Activated CD4-positive, alpha-beta T cell treated with anti-CD3 and anti-CD28 coated beads, Interleukin-2, amount 50 U/mL, for 24 hours (primary cell): ENCODE measurements at regions not wholly inside any gene's neighbourhood (a gene's known extent, or its start where the extent isn't known, plus 50 kb on each side); places are given as distances from the start of the nearest gene placed in this dataset.
"Not testable (repeated sequence)": the region's sequence is repeated elsewhere in the genome, so short reads cannot be mapped to it uniquely, and the experiment has no call there.

Source experiments
- DNase-seq, 2 donors: peaks; one replicate each; pipeline ENCODE4 v3.0.0-alpha.2; 2020; ENCODE audit warnings: low read depth in 1 of 2, low spot score in 1 of 2

DNA sequence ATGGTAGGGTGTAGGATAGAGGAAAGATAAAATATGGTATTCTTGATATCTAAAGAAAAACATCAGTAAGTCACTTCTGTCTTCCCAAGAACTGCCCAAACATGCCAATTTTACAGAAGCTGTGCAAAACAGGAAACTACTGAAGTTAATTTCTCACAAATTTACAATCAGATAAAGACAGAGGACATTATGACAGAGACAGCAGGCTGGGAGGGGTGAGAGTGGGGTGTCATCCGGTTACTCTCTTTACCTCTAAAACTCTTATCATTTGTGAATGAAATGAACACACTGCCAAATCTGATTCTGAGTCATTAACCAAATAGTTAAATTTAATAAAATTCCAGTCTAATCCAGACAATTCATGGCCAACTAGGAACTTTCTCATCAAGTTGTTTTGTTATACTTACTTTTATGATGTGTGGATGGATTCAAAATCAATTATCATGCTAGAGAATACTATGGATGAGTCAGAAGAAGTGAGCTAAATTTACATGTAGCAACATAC, 323.2 kb upstream of the MEX3C start:
- no peak for DNase-seq

DNA sequence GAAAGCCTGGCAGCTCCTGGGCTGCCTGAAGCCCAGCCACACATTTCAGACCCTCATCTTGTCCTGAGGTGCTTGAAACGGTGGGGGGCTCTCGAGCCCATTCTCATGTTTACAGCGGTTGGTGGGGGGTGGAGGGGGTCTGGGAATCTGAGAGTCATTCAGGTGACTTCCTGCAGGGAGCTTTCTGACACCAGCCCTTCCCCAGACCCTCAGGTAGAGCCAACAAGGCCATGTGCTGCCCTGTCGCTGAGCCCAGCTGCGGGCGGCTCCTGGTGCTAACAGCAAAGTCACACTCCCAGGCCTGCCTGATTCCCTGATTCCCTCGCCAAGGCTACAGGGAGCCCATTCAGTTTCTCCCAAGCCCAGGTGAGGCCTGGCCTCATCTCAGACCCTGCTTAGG, 324.9 kb upstream of the MEX3C start:
- DNase-seq, result no peak

DNA sequence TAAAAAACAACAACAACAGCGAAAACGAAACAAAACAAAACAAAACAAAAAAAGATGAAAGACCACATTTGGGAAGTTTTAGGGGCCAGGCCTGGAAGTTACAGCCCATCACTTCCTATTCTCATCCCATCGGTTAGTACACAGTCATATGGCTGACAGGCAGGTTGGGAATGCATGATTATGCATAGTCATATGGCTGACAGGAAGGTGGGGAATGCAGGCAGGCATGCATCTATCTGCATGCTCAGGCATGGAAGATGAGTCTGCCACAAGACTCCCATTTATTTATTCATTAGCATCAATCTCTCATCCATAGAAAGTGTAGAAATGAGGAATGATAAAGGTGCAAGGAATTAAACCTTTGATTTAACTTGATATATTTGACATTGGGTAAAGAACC, 325.3 kb upstream of the MEX3C start:
- no peak for DNase-seq

DNA sequence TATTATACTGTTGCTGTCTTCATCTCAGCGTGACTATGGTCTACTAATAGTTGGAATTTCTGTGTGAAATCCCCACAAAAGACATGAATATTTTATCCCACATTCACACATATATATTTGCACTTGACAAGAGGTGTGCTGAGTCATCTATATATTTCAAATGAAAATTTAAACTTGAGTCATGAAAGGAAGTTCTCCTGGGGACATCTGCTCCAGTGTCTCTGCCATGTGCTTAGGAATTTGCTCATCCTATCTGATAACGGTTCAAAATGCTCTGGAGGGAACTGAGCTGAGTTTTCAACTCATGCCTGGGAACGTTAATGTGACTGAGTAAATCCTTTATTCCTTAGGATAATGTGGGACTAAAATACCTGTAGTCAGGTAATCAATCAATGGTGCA, 326.2 kb upstream of the MEX3C start:
- no peak for DNase-seq

DNA sequence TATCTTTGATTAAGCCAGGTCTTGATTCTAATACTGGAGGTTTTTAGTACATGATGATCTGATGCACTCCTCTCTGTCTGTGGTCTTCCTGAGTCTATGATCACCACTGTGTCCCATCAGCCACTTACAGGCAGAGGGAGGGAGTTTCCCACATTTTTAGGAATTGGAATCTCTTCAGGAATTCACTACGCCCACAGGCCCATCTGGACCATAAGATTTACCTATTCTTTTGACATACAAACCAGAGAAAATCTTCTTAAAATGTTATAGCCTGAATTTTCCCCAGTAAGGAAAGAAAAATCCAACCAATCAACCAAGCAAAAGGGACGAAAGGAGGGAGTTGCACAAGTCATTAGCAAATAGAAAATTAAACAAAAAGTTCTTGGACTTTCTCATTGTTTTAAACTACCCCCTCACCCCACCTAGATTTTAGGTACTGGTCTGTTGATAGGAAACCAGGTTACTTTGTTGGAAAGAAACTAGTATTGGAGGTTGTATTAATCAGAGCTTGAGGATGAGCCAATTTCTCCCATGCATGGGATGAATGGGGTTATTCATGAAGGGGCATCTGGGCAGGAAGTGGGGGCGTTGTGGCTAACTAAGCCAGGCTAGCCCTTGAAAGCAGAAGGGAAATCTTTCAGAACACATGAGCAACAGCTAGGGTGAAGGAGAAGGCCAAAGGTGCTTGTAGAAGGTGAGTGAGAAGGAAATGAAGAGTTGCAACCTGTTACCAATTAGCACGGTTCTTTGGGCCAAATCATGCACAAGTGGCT, 328.2 kb upstream of the MEX3C start:
- DNase-seq, result no peak

DNA sequence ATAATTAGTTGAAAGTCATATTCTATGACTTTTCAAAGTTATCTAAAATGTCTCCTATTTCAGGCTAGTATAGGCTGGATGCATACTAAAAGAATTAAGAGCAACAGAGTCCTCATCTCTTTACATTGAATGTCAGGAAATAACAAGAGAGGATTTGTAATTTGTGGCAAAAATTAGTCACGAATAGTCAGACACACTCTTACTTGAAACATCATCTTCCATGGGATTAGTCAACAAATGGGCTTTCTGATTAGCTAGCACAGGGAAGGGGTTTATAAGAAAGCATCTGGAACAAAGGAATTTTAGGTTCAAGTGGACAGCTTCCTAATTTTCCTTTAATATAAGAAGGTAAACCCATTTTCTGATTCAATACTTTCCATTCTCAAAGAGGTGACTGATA, 330.3 kb upstream of the MEX3C start:
- DNase-seq, result no peak

DNA sequence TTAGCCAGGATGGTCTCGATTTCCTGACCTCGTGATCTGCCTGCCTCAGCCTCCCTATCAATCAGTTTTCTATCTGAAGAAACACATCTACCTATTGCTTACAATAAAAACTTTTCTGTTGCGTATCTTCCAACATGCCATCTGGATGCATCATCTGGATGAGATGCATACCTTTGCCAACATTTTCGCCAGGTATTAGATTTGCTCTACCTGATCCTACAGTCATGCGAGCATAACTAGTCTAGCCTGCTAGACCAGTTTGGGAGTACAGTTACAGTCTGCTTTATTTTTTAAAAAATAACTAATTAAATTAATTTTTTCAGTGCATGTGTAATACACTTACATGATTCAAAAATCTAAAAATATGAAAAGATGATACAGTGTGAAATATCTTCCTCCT, 334.0 kb upstream of the MEX3C start:
- DNase-seq, result no peak

DNA sequence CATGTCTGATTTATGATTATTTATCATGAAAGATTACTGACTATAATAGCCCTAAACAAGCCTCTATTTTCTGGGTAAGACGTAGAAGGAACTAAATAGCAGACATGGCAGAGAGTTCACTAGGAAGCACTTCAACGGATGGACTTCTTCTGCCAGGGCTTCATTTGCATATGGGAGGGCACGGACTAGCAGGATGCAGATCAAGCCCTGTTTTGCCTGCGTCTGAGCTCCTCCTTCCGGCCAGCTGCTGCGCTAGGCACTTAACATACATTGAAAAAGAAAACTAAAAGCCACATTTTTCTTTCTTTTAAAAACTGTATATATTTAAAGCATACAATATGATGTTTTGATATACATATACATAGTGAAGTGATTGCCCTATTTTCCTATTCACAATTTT, 340.0 kb upstream of the MEX3C start:
- DNase-seq, result no peak

DNA sequence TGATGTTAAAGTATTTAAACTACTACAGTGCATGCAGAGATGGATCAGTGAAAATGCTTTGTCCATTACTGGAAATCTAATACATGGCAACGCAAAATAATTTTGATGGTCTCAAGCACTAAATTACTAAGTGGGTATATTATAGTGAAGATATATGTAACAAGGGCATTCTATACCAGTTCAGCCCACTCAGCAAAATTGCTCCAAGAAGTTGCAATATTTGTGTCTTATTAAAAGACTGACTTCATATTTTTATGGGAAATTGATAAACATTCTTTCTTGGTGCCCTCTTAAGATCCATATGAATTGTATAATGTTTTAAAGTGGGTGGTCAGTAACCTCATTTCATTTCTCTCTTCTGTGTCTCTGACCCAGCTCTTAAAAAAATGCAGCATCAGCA, 343.1 kb upstream of the MEX3C start:
- no peak for DNase-seq

DNA sequence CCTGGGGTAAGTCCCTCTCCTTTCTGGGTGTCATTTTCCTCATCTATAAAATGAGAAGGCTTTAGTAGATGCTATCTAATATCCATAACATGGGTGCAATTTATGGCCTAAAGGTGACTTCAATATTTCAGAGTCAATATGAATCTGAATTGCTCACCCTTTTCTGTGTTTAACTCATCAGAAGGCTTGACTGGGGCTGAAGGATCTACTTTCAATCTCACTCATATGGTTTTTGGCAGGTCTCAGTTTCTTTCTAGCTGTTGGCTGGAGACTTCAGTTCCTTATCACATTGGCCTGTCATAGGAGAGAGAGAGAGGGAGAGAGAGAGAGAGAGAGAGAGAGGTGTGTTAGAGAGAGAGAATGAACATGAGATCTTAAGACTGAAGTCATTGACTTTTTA, 343.7 kb upstream of the MEX3C start:
- no peak for DNase-seq

DNA sequence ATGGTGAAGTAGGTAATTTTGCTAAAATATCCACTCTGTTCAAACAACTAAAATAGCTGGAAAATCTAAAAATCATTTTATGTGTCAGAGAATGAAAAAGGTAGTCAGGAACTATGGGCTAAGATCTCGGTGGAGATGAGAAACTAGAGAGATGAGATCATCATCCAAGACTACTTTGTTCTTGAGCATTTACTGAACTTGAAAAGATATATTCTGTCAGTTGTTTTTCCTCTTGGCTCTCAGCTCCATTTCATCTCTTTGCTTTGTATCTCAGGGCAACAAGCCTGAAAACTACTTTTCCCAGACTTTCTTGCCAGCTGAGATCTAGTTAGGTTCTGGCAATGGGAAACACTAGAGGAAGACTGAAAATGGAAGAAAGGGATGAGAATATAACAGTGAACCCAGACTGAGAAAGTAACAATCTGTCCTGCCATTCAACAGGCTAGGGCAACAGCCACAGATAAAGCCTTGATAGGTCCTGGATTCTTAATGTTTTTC, 346.2 kb upstream of the MEX3C start:
- no peak for DNase-seq

DNA sequence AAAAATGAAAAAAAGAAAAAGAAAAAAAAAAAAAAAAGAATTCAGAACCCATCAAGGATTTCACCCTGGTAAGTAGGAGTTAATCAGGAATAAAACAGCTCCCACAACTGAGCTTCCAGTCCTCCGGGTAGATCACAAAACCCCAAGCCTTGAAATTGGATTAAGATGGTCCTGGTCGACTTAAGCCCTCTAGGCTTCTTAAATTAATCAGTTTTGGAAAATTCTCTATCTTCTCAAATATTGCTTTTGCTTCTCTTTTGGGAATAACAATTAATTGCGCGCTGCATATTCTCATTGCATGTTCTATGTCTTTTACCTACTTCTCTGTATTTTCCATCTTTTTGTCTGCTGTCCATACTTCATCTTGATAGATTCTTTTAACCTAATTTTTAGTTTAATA, 348.0 kb upstream of the MEX3C start:
- no peak for DNase-seq

DNA sequence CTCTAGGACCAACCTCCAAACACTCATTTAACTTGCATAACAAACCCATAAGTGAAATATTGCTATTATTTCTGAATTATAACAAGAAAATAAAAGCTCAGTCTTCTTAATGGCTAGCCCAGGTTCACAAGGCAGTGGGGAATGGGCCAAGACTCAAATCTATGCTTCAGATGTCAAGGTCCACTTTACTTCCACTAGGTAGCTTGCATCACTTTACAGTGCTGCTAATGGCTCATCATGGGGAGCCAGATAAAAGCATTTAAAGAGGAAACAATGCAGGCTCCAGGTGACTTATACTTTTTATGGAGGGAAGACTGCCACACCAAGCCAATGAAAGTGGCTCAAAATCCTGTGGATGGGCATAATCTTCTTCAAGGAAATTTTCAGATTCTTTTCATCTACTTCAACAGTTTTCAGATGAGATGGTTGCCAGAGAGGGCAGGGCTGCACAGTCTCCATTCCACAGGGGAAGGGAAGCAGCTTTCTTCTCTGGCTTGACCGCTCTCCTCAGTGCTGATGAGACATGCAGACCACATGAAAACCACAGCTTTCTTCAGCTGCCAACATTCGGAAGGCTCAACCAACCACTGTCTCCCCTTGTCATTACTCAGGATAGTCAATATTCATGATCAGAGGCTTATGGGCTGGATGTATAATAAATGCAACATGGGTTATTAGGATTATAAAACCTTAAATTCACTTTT, 361.9 kb upstream of the MEX3C start:
- no peak for DNase-seq

DNA sequence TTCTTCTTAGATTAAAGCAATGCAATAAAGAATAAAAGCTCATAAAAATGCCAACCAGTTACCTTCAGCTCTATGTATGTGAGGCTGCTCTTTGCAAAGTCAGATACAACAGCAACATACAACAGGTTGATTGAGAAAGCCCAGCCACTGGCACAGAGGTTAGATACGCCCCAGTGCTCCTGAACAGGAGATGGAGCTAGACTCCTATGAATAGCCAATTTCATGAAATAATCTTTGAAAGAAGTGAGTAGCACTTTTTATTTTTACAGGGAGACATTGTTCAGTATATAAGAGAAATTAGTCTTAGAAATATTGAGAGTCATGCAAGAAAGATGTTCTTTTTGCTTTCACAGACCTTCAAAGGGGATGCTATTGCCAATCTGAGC, 362.4 kb upstream of the MEX3C start:
- no peak for DNase-seq

DNA sequence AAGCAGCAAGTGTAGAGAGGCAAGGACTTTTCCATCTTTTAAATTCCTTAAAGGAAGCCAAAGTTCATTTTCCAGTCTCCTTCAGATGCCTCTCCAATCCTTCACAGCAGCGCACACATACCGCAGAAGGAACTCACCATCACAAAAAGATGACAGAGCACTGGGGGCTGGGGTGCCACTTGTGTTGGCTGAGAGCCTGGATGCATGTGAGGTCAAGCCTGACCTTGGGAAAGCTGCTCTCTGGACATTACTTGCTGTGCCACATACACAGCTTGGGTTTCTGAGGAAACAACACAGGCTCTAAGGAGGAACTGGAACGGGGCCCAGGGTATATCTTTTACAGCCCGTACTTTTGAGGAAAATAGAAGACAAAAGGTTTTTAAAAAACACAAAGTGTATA, 364.3 kb upstream of the MEX3C start:
- DNase-seq, result no peak

DNA sequence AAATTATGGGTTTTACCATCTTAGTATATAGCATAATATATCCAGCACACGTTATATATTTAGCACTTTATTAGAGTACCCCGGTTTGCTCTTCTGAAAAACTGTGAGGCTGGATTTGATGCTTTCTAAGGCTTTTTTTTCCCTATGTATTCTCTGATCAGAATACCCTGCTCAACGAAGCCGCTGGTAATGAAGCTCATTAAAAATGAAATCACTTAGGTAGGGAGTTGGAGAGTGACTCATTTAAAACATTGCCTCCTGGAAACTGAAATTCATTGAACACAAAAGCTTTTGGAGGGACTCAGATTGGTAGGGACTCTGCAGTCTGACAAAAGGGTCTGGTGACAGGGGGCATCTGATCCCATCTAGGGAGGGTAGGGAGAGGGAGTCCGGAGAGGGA, 365.4 kb upstream of the MEX3C start:
- no peak for DNase-seq

DNA sequence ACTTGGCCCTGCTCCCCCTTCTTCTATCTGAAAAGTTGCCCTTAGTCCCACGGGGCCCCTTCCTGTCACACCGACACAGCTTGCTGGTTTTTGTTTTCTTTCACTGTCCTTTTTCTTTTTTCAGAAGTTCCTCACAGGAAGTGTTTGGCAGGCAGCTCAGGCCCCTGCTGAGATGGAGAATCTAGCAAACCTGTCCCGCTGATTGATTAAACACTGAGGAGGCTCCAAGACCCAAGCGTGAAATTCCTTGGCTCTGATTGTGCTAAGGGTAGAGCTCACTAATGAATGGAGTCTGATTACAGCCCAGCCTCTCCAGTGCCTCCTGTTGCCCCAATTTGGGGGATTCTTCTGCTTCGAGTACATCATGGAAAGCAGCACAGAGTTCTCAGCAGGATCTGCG, 365.9 kb upstream of the MEX3C start:
- DNase-seq, result no peak

DNA sequence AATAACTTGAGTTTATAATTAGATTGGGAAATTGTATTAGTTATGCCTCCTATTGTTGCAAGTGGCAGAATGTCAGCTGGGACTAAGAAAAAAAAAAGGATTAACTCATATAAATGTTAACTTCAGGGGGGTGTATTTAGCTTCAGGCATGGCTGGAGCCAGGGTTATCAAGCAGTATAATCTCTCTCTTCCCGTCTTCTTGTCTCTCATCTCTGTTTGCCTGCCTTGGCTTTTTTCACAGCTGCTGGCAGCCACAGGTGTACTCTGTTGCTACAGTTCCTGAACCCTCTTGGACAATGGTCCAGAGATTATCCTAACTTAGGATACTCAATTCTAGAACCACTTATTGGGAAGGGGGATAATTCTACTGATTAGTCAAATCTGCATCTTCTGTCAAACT, 370.7 kb upstream of the MEX3C start:
- no peak for DNase-seq

DNA sequence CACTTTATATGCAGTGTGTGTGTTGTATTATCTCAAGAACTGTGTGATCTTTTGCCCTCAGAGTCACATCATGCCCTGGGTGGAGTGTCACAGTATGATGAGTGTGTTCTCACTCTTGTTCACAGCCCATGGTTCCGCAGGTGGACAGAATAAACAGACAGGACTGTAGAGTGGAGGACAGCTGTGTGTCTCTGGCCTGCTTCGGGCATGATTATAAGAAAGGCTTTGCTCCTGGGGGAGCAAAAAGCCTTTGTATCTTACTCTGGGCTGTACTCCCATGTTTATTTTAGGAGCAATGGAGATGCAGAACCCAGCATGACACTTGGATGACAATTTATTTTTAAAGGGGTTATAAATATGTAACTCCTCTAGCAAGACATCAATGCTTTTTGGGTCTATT, 371.7 kb upstream of the MEX3C start:
- DNase-seq, result no peak

DNA sequence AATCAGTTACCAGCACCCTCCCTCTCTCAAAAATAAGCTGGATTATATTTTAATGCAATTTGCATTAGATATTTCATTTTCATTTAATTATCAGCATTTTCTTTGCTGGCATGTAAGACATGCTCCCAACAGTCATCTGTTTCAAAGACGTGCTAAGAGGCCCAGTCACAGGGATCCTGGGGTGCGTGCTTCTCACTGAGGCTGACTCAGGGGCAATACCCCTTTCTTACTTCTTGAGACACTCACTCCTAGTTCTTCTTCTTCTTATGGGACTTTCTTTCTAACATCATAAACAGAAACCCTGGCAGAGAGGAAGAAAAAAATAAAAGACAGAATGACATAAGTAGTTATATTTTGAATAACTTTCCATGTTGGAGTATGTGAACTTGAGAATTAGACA, 372.1 kb upstream of the MEX3C start:
- no peak for DNase-seq

DNA sequence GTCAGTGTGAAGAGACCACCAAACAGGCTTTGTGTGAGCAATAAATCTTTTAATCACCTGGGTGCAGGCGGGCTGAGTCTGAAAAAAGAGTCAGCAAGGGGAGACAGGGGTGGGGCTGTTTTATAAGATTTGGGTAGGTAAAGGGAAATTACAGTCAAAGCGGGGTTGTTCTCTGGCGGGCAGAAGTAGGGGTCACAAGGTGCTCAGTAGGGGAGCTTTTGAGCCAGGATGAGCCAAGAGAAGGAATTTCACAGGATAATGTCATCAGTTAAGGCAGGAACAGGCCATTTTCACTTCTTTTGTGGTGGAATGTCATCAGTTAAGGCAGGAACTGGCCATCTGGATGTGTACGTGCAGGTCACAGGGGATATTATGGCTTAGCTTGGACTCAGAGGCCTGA, 372.6 kb upstream of the MEX3C start:
- not testable (repeated sequence) for DNase-seq

DNA sequence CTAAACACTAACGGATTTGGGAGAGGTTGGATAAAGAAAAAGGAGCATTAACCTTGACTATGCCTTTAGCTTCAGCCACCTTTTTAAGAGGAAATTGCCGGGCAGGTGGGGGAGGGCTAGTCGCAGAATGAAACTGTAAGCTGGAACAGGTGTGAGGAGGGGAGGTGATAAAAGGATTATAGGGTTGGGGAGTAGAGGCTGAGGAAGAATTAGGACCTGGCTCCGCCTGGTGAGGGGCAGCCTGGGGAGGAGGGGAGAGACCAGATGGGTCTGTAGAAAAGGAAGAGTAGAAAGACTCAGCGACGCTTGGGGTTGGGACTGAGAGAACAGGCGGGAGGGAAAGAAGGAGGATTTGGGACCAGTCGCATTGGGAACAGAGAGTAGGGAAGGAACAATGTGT, 376.4 kb upstream of the MEX3C start:
- DNase-seq, result not testable (repeated sequence)

DNA sequence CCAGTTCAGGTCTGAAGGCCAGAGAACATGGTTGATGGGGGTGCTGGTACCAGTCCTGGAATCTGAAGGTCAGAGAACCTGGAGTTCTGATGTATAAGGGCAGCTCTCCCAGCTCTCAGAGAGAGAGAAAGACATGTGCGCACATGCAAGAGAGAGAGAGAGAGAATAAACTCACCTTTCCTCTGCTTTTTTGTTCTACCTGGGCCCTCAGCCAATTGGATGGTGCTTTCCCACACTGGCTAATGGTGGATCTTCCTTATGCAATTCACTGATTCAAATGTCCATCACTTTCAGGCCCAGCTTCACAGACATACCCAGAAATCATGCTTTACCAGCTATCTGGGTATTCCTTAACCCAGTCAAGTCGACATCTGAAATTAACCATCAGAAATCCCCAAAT, 377.7 kb upstream of the MEX3C start:
- DNase-seq, result no peak
